ENCODE measurements at regions not wholly inside any gene's neighbourhood (a gene's known extent, or its start where the extent isn't known, plus 50 kb on each side); places are given as distances from the start of the nearest gene placed in this dataset.

DNA sequence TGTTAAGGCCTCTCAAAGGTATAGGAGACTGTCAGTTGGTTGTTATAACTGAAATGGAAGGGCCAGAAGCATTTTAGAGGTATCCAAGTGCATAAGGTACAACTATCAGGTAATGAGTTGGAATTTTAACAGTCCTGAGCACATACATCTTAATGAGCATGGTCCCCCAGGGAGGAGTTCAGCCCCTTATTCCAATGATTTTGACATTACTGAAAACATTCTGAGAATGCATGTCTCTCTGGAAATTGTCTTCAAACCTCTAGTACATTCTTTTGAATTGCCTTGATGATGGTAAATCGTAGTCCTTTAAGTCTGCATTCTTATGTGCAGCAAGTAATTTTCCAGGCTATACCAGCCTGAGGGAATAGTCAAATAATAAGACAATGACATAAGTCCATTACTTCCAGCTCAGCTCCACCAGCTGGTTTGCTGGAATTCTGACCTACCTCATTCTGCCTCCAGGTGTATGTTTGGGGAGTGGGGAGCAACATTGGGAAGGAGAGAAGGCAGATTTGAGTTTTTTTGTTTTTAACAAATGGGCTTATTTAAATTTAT, 239.2 kb downstream of the MSRB3 start:
- no peak for DNase-seq

- no peak for DNase-seq
Observed at GRCh38 chr12:65518771-65519170, 240.3 kb downstream of the MSRB3 start.

- no peak for DNase-seq
Observed at GRCh38 chr12:65520658-65521057, 242.2 kb downstream of the MSRB3 start.

DNA sequence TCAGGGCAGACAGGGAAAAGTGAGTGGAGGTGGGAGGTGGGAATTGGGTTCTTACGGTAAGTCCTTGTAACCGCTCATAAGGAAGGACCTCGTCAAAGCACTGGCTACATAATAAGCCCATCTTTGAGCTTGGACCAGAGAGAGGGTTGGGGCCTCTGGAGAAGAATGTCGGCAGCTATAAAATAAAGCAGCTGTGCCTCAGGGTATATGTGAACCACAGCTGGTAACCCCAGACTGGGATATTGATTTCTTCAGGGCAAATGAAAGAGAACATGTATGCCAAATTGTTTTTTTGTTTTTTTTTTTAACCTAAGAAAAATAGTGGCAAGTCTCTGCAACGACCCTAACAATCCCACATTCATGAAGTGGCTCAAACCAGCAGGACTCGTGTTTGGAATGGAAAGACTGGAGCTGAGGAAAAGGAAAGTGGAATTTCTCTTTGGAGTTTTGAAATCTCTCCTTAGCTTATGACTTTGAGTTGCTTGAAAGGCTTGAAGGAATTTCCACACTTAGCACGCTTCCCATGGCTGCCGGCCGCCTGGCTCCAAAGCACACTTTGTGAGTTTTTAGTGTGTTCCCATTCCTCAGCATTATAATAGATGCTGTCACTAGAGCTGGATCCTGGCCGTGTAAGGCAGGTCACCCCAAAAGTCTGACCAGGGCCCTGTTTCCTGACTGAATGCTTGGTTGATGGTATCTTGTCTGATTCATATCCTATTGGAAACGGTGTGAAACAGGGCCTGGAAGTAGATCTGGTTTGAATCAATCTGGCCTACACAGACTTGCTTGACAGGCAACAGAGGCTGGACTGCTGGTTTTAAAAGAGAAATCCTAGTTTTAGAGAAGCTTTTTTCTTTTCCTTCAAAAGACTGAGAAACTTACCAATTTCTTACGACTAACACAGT, 244.7 kb downstream of the MSRB3 start:
- peak; percentile 45 for DNase-seq

GRCh38 chr12:65524666-65525065, 246.2 kb downstream of the MSRB3 start:
- peak; percentile 76 for DNase-seq

- peak; percentile 74 for DNase-seq
Observed at GRCh38 chr12:65525491-65526141, 247.1 kb downstream of the MSRB3 start.

- no peak for DNase-seq
Observed at GRCh38 chr12:65526311-65526710, 247.8 kb downstream of the MSRB3 start.

GRCh38 chr12:65528127-65528526, 249.6 kb downstream of the MSRB3 start:
- DNase-seq = no peak

DNA sequence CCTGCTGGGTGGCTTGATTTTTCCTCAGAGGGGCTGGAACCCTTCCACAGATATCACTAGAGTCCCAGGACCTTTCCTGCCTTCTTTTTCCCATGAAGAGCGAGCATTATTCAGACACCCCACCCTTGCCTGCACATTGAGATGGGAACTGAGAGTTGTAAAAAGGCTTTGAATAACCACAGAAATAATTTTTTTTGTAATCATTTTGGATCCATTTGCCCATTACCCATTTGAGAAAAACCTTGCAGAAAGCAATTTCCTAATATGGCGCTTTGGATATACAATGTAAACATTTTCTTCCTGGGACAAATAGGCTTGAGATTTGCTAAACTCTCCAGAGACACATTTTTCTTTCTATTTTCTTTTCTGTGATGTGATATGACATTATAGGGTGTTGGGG, 250.6 kb downstream of the MSRB3 start:
- no peak for DNase-seq

DNA sequence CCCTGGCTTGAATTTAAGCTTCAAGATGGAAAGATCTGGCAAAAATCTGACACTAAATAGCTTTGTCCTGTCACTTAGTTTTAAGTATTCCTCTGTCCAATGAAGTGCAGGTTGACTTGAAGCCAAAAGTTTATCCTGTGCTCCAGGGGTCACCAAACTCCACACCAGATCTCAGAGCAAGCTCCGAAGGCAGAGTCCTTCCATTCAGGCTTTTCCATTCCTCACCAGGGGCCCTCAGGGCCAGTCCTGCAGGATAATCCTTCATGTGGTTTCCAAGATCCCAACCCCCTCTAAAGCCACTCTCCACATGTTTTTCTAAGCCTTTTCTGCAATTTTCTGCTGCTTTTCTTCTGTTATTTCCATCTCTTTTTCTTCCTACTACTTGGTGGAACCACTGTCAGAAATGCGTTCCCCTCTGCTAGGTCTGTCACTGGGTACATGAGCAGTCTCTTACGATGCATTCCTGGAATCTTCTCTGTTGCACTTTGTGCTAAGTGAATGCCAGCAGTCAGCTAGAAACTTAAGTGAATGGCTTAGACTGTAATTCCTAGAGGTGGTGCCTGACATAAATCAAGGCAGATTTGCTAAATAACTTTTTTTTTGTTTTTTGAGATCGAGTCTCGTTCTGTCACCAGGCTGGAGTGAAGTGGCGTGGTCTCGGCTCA, 251.4 kb downstream of the MSRB3 start:
- no peak for DNase-seq

DNA sequence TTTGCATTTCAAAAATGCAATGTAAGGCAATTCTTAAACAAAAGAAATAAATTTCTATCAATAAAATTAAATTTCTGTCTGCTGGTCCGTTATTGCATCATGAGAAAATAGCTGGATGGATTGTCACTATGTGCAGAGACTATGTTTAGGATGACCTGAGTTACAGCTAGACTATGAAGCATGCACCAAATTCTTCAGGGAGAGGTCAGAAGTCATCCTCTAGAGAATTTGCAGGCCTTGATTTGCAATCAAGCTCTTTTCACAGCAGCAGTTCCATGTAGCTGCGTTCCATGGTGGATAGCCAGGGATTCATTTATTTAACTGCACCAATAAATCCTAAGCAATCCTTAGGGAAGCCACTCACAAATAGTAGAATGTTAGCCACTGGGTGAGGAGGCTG, 253.7 kb downstream of the MSRB3 start:
- DNase-seq = peak; percentile 84

DNA sequence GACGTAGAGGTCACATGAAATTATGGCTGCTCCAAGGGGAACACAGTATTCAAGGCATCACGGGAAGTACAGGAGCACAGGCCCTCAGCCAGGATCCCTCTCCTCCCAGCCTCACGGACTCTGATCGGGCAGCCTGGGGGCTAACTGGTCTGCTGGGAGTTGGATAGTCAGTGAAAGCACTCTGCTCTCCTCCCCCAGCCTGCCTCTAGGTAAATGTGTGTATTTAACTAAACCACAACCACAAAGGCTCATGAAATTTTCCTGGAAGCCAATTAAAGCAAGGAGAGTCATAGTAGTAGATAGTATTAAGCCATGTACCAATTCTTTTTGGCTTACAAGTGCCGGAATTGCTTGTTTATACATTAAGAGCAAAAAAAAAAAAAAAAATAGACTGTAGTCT, 254.3 kb downstream of the MSRB3 start:
- DNase-seq = peak; percentile 58

DNA sequence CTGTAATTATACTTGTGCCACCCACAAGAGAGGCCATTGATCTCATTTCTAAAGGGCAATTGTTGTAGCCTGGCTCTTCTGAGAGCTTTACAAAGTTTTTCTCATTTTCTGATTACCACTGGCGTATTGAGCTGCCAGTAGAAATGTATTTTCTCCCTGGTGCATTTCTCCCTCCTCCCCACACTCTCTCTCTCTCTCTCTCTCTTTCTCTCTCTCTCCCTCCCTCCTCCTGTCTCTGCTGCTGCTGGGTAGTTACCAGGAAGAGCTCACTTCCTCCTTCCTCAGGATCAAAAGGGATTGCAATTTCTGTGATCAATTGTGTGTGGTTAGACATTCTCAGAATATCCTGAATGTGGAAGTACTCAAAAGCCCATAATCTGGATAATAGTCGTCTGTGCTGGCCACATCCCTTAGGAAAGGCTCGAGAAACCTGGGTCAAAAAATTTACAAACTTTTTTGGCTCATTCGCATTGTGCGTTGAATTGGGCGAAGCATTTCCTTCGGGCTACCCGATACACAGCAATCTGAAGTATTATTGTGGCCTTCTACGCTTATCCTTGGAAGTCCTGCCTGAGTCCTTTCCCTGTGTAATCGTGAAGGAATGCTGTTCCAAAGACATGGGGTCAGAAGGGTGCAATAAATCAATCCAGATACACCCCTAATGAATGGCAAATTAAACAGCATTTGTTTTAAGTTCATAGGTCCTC, 254.8 kb downstream of the MSRB3 start:
- peak; percentile 77 for DNase-seq

- DNase-seq = no peak
Observed at GRCh38 chr12:65534238-65534841, 255.9 kb downstream of the MSRB3 start.

DNA sequence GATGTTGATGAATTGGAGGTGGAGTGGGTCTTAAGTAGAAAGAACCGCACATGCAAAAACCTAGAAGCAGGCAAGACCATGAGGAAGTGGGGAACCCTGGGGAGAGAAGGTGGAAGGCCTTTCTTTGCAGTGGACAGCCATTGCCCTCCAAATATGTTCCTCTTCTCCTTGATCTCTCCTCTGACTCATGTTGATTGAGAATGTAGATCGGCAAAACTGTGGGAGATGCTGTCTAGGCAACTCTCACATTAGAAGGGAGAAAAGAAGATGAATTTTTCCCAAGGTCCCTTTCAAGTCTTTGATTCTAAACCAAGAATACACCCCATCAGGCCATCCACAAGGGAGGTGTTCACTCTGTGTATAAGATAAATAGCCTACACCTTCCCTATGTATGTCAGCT, 257.5 kb downstream of the MSRB3 start:
- no peak for DNase-seq

GRCh38 chr12:65536351-65536750, 257.9 kb downstream of the MSRB3 start:
- DNase-seq = peak; percentile 32

DNA sequence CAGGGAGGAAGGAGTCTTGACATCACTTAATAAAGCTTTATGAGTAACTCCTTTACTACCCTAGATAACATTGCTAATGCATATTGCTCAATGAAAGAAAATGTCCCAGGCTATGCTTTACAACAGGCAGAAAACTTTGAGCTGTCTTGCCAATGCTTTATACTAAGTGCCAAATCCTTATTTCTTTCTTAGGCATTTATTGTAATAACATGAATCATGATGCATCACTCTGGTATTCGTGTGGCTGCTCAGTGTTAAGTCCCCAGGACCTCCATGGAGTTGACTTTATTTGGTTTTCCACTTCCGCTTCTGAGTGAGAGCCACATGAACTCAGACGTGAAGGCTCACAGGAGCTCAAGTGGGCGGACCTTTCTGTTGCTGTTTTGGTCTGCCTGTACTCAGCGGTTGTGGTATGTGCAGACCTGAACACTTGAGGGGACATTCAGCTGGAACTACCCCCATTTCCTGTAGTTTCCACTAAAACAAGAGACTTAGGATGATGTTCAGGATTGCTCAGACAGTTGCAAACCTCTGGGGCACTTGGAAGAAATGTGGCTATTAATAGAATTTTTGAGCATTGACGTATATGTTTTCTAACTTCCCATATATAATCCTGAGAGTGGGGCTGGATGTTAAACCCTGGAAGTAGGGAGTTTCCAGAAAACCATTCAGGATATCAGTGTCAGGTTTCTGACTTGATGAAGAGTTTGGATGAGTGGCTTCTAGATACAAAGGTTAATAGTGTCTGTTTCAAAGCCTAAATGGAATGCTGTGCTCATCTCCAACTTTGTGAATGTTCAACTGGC, 258.6 kb downstream of the MSRB3 start:
- peak; percentile 100 for DNase-seq

- DNase-seq = peak; percentile 60
Observed at GRCh38 chr12:65537978-65538377, 259.5 kb downstream of the MSRB3 start.

DNA sequence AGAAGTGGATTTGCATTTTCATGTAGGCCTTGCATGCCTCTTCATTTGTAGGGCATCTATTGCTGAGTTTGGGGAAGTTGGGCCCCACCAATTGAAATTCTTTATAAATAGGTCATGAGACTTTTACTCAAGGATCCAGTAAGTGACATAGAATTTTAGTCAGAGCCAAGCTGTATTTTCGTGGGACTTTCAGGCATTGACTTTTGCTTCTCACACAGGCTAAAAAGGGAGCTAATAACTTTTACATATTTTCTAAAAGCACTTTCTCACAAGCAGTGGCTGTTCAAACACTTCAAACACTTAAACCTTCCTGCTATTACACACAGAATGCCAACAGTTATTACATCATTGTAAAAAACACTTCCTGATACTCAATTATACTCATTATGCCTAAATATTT, 260.5 kb downstream of the MSRB3 start:
- DNase-seq = no peak

DNA sequence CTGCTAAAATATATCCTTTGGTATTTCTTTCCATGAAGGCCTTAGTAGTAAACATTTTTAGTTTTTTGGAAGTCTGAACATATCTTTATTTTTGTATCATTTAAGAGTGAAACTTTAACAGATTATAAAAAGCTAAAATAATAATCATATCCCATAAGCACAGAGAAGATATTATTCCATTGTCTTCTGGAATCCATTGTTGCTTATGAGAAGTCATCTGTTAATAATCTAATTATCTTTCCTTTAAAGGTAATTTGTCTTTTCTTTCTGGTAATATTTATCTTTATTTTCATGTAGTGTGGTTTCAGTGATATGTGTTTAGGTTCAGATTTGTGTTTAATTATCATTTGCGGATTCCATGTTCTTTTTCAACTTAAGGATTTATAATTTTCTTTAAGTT, 261.7 kb downstream of the MSRB3 start:
- DNase-seq = no peak

DNA sequence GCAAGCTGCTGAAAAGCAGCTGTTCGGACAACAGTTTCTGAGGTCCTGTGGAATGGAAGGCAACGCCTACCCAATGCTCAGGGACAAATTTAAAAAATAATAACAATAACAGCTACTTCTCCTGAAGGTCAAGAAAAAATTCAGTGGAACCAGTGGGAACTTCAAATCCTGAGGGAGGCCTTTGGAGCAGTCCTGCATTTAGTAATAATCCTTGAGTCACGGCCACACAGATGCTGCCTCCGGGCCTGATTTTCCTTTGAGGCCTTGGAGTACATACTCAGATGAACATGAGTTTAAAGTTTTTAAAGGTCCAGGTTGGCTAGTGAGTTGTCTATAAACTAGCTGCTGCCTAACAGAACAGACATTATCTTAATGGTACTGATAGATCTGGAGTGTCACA, 268.0 kb downstream of the MSRB3 start:
- DNase-seq = no peak

All from HCEC 1CT (cell line).